8988T (cell line): ENCODE measurements at regions not wholly inside any gene's neighbourhood (a gene's known extent, or its start where the extent isn't known, plus 50 kb on each side); places are given as distances from the start of the nearest gene placed in this dataset.
"Not testable (repeated sequence)": the region's sequence is repeated elsewhere in the genome, so short reads cannot be mapped to it uniquely, and the experiment has no call there.

Source experiments
- DNase-seq: peaks from one replicate; pipeline ENCODE4 v3.0.0; 2011

DNA sequence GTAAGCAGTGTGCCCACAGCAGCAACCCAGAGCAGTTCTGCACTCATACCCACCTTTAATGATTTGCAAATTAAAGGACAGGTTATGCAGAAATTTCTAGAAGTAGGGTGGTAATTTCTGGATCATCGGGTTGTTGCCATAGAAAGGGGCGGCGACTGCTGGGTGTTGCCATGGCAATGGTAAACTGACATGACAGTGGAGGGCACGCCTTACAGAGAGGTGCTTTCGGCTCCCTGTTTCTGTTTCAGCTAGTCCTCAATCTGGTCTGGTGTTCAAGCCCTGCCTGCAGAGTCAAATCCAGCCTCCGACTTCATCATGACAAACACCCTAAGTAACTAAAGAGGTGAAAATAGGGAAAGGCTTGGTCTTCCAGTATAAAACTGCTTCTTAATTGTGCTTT, 667.7 kb downstream of the SOCS6 start:
- DNase-seq = no peak

DNA sequence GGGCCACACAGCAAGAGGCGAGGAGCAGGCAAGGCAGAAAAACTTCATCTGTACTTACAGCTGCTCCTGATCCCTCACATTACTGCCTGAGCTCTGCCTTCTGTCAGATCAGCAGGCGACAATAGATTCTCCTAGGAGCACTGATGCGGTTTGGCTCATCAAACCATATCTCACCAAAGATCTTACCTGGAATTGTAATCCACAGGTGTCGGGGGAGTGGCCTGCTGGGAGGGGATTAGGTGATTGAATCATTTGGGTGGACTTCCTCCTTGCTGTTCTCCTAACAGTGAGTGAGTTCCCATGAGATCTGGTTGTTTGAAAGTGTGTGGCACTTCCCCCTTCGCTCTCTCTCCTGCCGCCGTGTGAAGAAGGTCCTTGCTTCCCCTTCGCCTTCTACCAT, 647.3 kb downstream of the SOCS6 start:
- DNase-seq = no peak

DNA sequence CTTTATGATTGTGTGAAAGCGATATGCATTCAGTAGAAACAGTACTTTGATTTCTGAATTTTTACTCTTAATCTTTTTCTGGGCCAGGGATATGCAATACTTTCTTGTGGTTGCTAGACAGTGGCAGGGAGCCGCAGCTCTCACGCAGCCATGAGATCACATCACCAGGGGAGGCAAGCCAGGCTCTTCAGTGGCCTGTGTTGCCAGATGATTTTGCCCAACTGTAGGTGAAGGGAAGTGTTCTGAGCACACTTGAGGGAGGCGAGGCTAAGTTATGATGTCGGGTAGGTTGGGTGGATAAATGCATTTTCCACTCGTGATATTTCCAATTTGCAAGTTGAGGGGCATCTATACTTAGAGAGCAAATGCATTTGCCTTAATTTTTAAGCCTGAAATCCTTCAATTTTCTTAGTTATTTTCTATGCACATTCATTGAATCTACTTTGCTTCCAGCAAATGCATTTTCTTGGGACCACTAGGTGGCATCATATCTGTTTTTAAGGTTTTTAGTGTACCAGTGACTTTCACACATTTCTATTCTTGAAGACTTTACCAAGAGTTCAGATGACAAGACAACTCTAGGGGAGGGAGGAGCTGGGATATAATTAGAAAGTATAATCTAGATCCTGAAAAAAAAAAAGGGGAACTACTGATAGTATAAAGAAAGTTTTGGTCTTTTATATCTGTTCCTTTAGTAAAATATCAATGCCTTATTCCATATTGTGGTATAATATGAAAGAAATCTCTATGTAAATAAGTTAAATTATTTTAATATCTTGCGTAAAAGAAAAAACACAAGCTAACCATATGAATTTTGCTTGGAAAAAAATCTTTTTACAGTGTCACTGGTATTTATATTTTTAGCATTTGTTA, 643.3 kb downstream of the SOCS6 start:
- no peak for DNase-seq

DNA sequence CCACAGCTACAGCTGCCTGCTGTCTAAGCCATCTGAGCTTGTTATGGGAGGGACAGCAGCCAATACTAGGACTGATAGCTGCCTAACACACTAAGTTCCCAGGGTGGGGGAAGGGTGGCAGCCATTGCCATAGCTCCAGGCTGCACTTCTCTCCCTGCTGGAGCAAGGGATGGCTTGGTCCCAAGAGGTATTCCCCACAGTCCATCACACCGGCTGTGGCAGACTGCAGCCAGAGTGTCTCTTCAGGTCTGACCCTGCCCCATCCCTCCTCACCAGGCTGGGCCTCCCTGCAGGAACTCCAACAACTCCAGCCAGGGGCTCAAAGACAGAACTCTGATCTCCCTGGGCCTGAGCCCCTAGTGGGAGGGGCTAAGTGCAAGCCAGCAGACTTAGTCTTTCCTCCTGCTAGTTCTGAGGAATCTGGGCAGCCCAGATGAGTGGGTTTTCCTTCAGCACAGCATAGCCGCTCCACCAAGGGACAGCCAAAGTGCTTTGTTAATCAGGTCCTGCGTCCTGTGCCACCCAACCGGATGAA, 632.1 kb downstream of the SOCS6 start:
- no peak for DNase-seq

DNA sequence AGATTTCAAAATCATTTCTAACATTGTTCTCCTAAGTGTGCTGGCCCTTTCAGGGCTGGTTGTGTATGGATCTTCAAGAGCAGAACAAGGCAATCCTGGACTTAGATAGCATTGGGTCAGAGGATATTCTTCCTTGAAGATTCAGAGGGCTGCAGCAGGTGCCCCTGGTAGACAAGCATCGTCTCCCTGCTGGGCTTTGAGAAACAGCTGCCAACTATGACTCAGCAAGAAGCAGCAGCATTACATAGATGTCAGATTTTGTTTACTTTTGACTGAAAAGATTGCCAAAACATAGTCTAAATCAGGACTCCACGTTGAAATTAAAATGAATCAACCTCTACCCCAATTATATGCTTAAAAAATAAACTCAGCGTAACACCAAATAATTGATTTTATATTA, 618.8 kb downstream of the SOCS6 start:
- no peak for DNase-seq

DNA sequence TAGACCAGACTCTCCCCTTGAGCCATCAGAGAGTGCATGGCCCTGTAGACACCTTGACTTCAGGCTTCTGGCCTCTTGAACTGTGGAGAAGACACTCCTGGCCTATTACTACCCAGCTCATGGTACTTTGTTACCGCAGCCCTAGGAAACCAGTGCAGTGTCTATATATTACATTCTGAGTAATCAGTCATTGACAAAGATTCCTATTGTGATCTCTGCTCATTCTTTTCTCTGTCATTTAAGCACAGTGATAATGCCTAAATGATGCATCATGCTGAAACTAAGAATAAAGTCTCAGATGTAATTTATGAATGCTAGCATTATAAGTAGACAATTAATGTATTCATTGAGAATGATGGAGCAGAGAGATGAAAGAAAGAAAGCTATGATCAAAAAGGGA, 603.5 kb downstream of the SOCS6 start:
- no peak for DNase-seq

DNA sequence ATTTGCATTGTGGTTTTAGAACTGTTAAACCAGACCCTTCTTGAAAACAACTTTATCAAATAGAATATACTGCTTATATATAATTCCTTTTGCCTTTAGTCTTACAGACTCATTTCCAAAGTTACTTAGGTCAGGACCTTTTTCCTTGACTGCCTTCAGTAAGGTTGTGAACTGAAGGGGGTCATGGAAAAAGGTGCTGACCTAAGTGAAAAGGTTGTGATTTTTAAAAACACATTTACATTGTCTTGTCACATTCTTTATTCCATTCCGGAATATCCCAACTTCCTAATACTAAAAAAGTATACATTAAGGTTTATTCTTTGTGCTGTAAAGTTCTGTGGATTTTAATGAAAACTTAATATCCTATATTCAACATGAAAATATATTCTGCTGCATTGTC, 581.4 kb downstream of the SOCS6 start:
- DNase-seq = no peak

DNA sequence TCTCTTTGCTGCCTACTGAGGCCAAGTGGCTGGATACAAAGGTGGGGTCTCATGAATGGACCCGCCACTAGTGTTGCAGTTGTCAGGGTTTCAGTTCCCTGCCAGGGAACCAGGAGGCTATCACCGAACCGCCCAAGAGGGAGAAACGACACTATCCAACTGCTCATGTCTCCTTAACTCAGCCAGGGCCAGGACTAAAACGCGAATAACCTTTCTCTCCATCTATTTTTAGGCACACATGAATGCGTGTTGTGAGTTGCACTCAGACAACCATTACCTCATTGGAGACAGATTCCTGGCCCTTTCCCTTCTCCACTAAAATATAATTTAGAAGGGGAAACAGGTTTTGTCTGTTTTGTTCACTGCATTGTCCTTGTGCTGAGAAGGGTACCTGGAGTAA, 559.5 kb downstream of the SOCS6 start:
- no peak for DNase-seq

DNA sequence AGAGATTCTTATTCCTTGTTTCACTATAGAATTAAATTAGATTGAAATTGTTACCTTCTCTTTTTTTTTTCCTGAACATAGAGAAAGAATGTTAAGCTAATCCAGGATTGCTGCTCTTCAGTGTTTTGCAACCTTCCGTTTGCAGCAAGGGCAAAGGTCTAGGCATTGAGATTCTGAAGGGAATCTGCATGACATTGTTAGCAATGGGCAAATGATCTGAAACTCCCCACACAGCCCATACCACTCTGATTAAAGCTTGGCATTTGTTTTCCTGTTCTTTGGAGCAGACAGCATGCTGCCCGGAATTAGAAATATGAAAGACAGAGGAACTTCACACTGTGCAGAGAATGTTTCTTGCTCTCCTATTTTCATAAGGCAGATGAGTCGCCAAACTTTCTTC, 551.8 kb downstream of the SOCS6 start:
- DNase-seq = no peak

DNA sequence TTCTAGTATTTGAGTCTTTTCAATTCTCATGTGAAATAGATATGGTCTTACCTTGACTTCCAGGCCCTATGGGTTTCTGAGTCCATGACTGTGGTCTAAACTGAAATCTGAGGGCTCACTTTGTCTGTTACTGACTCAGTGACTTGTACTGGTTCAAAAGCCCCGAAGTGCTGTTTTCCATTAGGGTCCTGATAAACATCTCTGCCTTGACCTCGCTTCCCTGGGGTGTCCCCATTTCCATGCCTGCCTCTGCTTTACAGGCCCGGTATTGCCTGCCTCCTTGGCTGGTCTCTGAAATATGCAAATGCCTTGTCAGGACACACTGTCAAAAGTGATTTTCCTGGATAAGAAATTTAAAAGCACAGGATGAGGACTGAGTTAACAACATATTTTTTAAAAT, 538.8 kb downstream of the SOCS6 start:
- no peak for DNase-seq

DNA sequence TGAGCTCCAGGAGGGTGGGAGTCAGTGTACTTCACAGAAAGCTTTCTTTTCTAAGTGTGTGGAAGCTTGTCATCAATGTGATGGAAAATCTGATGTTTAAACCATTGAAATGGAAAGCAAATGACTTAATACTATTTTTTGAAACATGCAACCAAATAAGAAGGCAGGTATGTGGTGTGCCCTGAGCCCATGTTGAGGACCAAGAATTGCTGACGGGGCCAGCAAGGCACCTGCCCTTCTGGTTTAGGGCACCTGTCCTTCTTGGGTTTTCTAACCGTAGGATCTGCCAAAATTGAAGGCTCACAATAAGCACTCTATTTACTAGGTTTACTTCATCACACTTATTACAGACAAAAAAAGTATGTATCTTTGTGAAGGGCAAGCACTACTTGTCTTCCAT, 537.7 kb downstream of the SOCS6 start:
- DNase-seq = no peak

DNA sequence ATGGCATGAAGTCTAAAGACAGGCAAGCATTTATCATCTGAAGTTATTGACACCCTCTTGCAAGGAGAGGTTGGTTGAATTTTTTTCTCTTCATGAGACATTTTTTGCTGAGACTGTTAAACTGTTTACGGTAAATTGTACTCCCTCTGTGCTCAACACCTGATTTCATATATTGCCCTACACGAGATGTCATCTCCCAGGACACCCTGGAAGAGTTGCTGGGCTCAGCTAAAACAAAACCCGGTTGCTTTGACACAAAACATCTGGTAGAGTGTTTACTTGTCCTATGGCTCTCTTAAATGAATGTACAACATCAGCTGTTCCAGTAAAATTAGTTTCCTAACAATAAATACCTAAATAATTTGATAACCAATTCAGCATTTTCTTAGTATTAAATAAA, 533.8 kb downstream of the SOCS6 start:
- DNase-seq = no peak

DNA sequence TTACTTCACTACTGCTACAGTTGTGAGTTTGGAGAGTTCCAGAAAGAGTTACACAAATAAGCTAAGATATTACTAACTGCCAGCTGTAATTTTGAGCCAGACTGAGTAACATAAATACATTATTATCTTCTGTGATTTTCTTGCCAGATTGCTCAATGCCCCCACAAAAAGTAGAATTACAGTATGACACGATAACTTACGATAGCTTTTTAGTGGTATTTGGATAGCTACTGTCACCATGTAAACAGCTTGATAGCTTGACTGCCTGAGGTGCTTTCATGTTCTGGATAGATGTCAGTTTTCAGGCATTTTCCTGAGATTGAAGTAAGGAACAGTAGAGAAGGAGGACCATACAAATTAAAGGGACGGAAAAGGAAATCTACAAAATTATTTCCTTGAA, 533.3 kb downstream of the SOCS6 start:
- DNase-seq = no peak

DNA sequence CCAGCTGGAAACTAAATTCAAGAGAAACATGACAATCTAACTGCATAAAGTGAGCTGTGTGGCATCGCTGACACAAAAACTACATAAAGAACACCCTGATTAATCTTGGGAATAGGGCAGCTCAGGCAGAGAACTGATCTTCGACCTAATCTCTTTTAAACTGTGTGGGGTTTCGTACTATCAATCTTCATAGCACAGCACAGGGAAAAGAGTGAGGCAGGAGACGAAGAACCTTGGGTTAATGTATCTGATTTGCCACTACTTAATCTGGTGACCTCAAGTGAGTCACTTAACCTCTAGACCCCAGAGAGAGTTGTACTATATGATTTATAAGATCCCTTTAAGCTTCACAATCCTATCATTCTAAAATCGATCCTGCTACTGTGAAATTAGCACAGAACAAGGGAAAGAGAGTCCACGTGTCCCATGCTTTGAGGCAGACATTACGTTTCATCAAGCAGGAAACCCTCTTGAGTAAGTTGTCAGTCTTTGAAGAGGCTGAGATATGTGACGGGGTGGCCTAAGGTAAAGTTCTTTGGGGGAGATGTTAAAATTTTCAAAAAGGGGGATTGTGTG, 519.7 kb downstream of the SOCS6 start:
- DNase-seq = no peak

DNA sequence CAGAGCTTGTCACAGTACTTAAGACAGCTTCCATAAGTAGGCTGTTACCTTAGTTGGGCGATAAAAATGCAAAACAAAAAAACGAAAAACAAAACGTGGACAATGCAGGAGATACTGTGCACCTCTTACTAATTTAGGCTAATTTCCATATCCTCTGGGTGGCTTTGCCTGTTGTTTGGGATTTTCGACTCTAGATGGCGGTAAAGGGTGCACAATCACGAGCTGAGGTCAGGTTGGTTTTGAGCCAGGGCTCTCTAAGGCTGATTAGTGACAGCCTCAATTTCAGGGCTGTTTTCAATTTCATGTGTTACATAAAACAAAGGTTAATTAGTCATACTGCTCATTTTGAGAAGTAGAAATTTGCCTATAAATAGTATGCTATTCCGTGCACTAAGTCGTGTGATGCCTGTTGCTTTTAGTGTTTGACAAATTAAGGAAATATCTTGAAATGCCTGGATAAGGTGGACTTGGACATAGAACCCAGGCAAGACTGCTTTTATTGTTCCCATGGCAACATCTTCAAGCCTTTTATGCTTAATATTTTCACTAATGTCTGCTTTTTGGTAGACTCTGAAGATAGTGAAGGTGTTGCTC, 493.1 kb downstream of the SOCS6 start:
- DNase-seq = no peak

DNA sequence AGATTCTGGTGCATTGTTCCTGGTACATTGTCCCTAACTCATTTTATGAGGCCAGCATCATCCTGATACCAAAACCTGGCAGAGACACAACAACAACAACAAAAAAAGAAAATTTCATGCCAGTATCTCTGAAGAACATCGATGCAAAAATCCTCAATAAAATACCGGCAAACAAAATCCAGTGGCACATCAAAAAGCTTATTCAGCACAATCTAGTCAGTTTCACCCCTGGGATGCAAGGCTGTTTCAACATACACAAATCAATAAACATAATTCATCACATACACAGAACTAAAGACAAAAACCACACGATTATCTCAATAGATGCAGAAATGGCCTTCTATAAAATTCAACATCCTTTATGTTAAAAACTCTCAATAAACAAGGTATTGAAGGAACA, 477.4 kb downstream of the SOCS6 start:
- not testable (repeated sequence) for DNase-seq

DNA sequence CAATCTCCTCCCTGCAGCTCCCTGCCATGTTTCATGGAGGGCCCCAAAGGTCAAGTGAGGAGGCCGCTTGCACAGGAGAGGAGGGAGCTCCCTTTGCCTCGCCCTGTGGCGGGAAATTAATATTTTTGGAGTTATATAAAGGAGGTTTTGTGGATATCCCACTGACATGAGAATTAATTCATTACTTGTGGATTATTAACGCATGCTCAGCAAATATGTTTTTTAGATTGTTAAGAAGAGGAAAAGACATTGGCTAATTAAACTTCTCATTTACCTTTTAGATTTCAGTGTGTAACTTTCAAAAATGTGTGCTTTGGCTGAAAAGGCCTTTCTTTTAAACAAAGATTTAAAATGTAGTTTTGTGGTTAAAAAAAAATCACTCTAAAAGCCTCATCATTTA, 474.0 kb downstream of the SOCS6 start:
- no peak for DNase-seq

DNA sequence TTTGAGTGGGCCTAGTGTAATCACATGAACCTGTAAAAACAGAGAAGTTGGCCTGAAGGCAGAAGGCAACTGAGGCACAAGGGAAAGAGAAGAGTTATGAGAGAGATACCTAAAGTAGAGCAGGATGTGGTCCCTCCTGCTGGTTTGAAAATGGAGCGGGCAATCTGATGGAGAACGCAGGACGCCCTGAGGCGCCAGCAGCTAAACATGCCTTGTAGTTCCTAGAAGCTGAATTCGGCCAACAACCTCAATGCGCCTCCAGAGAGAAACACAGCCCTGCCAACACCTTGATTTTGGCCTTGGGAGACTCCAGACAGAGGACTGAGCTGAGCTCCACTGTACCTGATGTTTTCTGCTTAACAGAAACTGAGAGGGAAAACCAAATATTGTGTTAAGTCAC, 469.9 kb downstream of the SOCS6 start:
- DNase-seq = no peak

DNA sequence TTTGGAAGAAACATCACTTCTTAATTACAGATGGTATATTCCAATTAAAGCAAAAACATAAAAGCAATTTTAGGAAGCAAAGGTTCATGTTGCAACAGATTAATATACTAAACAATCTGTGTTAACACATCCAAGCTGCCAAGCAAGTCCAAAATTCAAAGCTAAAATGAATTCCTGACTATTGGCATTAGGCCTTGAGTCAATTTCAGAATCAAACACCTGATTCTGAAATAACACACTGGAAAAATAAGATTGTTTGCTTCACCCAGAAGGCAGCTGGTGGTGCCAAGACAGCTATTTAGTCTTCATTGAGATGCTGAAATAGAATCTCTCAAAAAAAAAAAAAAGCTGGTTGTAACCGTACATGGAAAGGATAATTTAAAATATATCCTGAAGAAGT, 465.6 kb downstream of the SOCS6 start:
- DNase-seq = no peak

DNA sequence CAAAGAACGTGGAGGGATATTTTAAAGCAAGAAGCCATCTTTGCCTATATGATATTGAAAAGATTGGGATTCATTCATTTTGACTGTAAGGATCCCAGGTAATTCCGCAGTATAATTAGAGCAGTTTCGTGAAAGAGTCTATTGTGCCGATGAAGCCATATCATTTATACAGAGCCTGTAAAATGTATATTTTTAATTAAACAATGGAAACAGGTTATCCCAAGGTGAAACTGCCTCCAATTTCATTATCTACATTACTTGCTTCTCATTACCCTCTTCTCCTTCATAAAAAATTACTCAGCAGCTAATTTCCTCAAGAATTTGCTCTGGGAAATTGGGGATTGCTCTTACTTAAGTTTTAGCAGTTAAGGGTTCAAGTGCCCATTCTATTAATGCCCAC, 444.1 kb downstream of the SOCS6 start:
- DNase-seq = no peak

DNA sequence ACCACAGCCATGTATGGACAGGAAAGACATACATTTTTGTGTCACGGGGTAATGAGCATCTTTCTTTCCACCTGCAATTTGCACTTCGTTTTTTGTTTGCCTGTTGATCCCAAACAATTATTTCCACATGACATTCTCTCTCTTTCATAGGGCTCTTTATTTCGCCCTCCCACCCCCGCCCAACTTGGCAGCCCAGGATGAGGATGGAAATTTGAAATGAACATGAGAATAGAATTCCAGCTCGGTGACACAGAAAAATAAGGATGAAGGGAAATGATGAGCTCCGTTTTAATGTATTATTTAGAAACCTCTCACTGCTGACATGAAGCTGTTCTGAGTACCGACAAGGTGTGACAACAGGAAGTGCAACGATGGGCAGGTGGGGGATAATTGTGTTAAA, 443.3 kb downstream of the SOCS6 start:
- no peak for DNase-seq

DNA sequence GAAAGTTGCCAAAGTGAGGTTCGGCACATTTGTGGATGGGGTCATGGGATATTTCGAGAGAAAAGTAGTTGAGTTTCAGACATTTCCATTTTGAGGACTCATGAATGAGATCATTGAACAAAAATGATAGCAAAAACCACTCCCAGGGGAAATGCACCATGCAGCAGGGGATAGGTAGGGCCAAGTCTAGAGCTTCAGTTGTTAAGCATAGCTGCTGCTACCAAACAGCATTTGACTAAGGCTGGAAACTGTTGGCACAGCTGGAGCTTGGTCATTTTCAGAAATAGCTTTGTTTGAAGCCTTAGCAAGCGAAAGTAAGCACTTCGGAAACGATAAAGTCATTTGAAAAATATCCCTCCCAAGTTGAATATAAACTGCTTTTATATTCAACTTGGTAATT, 431.8 kb downstream of the SOCS6 start:
- no peak for DNase-seq

DNA sequence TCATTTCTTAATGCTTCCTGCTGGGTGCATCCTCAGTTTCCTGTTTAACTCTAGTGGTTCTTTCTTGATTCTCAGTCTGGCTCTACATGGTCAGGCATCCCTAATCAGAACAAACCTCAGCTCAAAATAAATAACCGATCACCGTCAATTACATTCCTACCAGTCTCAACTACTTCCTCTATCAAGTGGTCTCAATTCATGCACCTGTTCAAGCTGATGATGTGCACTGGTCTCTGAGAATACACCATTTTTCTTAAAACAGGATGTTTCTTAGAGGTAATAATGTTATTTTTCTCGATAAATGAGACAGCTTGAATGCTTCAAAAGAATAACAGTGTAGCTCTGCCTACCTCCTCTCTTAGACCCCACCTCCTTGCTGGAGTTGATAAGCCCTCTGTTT, 420.9 kb downstream of the SOCS6 start:
- DNase-seq = no peak

DNA sequence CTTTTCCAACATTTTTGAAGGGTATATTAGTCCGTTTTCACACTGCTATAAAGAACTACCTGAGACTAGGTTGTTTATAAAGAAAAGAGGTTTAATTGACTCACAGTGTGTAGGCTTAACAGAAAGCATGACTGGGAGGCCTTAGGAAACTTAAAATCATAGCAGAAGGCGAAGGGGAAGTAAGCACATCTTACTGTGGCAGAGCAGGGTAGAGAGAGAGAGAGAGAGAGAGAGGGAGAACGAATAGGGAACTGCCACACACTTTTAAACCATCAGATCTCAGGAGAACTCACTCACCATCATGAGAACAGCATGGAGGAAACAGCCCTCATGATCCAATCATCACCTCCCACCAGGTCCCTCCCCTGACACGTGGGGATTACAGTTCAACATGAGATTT, 420.3 kb downstream of the SOCS6 start:
- no peak for DNase-seq
